GM18499 (cell line): ENCODE measurements at regions not wholly inside any gene's neighbourhood (a gene's known extent, or its start where the extent isn't known, plus 50 kb on each side); places are given as distances from the start of the nearest gene placed in this dataset.

Experiments
- ATAC-seq: cut with Tn5 transposase; IDR thresholded peaks from one replicate; pipeline ENCODE4 v1.9.1; 2021; ENCODE audit warnings: moderate number of reproducible peaks; ENCODE audit not compliant: insufficient read depth, unreplicated experiment

GRCh38 chr14:34931206-34931605, 51.6 kb upstream of the SRP54 start:
- ATAC-seq = no peak

- peak; percentile 43 for ATAC-seq
Observed at GRCh38 chr14:34930591-34931091, 52.2 kb upstream of the SRP54 start.

- no peak for ATAC-seq
Observed at GRCh38 chr14:34926552-34926951, 51.4 kb upstream of the BAZ1A start.
